ENCODE measurements at regions not wholly inside any gene's neighbourhood (a gene's known extent, or its start where the extent isn't known, plus 50 kb on each side); places are given as distances from the start of the nearest gene placed in this dataset.

- H3K27ac ChIP-seq (ENCODE audit: low read depth in 2 of 2, low read length in 2 of 2): no peak overlapping the region
- H3K4me3 ChIP-seq (ENCODE audit: low read length in 3 of 3): no peak overlapping the region
- no peak for TF ChIP-seq CTCF (IDR thresholded peaks at IDR 0.05; ENCODE audit: borderline replicate concordance, extremely low read depth, insufficient read depth)
- intact Hi-C loops (cut with DNase I): no loop called here
- DNase-seq (no peak), FAIRE-seq (no peak)
- no peaks in the 10 kb centered on the region for H3K4me1 ChIP-seq (ENCODE audit: control insufficient read depth in 2 of 3, insufficient read depth in 2 of 3, low read depth in 1 of 3, low read length in 3 of 3)
- H3K27me3 ChIP-seq (ENCODE audit: control insufficient read depth, insufficient read depth, low read length): no peaks in the 10 kb centered on the region
- no peak overlapping the region for H3K9ac ChIP-seq (ENCODE audit: low read length in 3 of 3)
- H3K36me3 ChIP-seq (ENCODE audit: control insufficient read depth in 2 of 3, insufficient read depth in 3 of 3, low read length in 3 of 3): no peaks in the 10 kb centered on the region
- no peaks in the 10 kb centered on the region for H3K9me3 ChIP-seq (ENCODE audit: control insufficient read depth in 2 of 3, insufficient read depth in 1 of 3, low read length in 3 of 3)
These were observed 426.5 kb downstream of the IGSF11 start for GRCh38 chr3:118607915-118608820.

GRCh38 chr3:118618247-118619040, 416.2 kb downstream of the IGSF11 start:
- DNase-seq (no peak), FAIRE-seq (no peak)
- intact Hi-C loops (cut with DNase I): no loop called here
- H3K4me3 ChIP-seq (ENCODE audit: low read length in 3 of 3): no peak overlapping the region
- no peak overlapping the region for H3K27ac ChIP-seq (ENCODE audit: low read depth in 2 of 2, low read length in 2 of 2)
- H3K36me3 ChIP-seq (ENCODE audit: control insufficient read depth in 2 of 3, insufficient read depth in 3 of 3, low read length in 3 of 3): no peaks in the 10 kb centered on the region
- no peak overlapping the region for H3K9ac ChIP-seq (ENCODE audit: low read length in 3 of 3)
- H3K4me1 ChIP-seq (ENCODE audit: control insufficient read depth in 2 of 3, insufficient read depth in 2 of 3, low read depth in 1 of 3, low read length in 3 of 3): no peaks in the 10 kb centered on the region
- H3K9me3 ChIP-seq (ENCODE audit: control insufficient read depth in 2 of 3, insufficient read depth in 1 of 3, low read length in 3 of 3): no peaks in the 10 kb centered on the region
- no peaks in the 10 kb centered on the region for H3K27me3 ChIP-seq (ENCODE audit: control insufficient read depth, insufficient read depth, low read length)
- TF ChIP-seq CTCF (IDR thresholded peaks at IDR 0.05; ENCODE audit: borderline replicate concordance, extremely low read depth, insufficient read depth): no peak

GRCh38 chr3:118626453-118626852, 408.2 kb downstream of the IGSF11 start:
- H3K27me3 ChIP-seq (ENCODE audit: control insufficient read depth, insufficient read depth, low read length): no peaks in the 10 kb centered on the region
- no peaks in the 10 kb centered on the region for H3K9me3 ChIP-seq (ENCODE audit: control insufficient read depth in 2 of 3, insufficient read depth in 1 of 3, low read length in 3 of 3)
- TF ChIP-seq CTCF (IDR thresholded peaks at IDR 0.05; ENCODE audit: borderline replicate concordance, extremely low read depth, insufficient read depth): no peak
- FAIRE-seq: no peak
- H3K4me1 ChIP-seq (ENCODE audit: control insufficient read depth in 2 of 3, insufficient read depth in 2 of 3, low read depth in 1 of 3, low read length in 3 of 3): no peaks in the 10 kb centered on the region
- no peak for DNase-seq
- intact Hi-C loops (cut with DNase I): no loop called here
- H3K36me3 ChIP-seq (ENCODE audit: control insufficient read depth in 2 of 3, insufficient read depth in 3 of 3, low read length in 3 of 3): no peaks in the 10 kb centered on the region
- no peak overlapping the region for H3K27ac ChIP-seq (ENCODE audit: low read depth in 2 of 2, low read length in 2 of 2)
- no peak overlapping the region for H3K4me3 ChIP-seq (ENCODE audit: low read length in 3 of 3)
- no peak overlapping the region for H3K9ac ChIP-seq (ENCODE audit: low read length in 3 of 3)

Measured in kidney (tissue), 13 donors.